HG02852 (cell line): ENCODE measurements at regions not wholly inside any gene's neighbourhood (a gene's known extent, or its start where the extent isn't known, plus 50 kb on each side); places are given as distances from the start of the nearest gene placed in this dataset.
"Not testable (repeated sequence)": the region's sequence is repeated elsewhere in the genome, so short reads cannot be mapped to it uniquely, and the experiment has no call there.

ENCODE experiments used
- ATAC-seq: cut with Tn5 transposase; IDR thresholded peaks from one replicate; pipeline ENCODE4 v1.9.1; 2021; ENCODE audit warnings: mild to moderate bottlenecking, moderate library complexity; ENCODE audit not compliant: unreplicated experiment

GRCh38 chr14:34180434-34180833 lies 229.6 kb upstream of the EGLN3 start:
- no peak for ATAC-seq

DNA sequence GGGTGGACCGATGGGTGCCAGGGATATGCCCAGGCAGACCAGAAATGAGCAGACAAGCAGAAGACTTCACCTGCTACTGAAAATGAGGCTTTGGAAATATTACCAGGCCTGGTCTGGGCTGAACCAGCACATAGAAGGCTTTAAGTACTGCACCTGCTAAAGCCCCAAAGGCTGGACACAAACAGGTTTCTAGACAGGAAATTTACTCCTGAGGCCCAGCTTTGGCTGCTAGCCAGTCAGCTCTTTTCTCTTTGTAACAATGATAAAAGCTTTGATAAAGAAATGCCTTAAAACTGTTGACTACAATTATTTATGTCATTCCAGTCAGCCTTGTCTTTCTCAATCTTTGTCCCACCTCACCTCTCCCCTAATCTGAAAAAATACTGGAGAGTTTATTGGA lies 228.9 kb upstream of the EGLN3 start:
- no peak for ATAC-seq

DNA sequence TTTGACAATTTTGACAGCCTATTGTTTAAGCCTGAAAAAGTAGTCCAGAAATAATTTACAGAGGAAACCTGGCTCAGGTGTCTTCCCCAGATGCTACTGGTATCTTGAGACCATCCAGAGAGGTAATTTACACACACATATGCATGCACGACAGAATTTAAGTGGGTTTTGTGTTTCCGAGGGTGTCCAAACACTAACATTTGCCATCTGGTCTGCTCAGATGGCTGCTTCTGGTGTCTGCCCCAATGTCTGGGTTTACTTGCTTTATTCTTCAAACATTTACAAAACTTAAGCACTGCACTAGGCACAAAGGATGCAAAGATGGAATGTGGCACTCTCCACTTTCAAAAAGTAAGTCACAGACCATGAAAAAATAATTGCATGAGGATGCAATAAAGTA lies 226.6 kb upstream of the EGLN3 start:
- no peak for ATAC-seq

DNA sequence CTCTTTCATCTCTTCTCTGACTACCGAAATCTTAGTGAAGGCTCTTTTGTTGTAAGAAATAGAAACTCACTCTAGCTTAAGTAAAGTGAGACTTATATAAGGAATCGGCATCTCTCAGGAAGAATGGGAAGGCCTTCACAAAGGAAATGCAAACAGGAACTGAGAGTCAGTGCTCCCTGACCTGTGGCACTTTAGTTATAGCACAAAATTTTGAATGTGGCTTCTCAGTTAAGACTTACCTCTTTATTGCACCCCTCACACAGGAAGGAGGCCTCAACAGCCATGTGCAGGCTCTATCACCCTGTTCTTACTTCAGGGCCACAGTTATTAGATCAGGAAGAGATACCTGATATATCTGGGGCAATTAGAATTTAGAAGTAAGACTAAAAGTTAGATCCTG lies 224.7 kb upstream of the EGLN3 start:
- peak; percentile 73 for ATAC-seq

- ATAC-seq: no peak
Measured at GRCh38 chr14:34174973-34175372, 224.1 kb upstream of the EGLN3 start.

GRCh38 chr14:34173916-34174315 lies 223.0 kb upstream of the EGLN3 start:
- no peak for ATAC-seq

DNA sequence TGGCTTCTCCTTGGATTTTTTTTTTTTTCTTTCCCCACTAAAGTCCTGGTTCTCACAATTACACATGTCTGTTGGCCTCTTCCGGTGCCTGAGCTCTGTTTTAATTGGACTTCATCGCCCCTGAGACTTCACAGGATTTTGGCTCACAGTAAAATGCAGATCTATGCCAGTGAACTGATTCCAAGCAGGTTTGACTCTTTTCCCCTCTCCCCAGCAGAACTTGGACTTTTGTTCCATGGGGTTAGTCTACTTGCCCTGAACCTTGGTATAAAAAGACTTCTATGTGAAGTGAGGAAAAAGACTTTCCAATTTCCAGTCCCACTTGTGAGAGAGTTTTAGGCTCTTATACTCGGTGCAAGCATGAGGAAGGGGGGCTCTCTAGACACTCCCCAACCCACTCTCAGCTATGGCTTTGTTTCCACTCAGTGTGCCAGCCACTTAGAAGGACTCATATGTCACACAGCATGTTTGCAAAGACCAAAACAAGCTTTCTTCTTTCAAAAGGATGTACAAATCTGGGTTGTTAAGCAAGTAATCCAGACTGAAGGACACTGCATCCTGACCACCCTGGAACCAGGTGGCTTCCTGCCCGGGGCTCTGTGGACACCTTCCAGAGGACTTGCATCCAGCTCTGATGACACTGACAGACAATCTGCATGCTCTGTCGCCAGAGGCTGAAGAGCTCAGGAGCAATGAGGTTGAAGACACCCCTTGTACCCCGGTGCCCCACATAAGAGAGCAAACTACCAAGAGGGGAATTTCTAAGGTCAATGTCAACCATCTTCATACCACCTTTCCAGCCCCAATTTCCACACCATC lies 221.9 kb upstream of the EGLN3 start:
- no peak for ATAC-seq

DNA sequence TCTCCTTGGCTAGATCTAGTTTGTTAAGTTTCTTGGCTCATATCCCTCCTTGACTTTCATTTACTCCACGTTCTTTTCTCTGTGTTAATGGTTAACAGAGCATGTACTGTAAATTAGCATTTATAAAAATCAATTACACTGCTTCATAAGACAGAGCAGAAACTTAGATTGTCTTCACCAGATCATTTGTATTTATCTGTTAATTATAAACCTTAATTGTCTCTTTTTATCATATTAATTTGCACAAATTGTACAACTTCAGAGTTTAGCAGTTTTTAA lies 221.2 kb upstream of the EGLN3 start:
- ATAC-seq: no peak

DNA sequence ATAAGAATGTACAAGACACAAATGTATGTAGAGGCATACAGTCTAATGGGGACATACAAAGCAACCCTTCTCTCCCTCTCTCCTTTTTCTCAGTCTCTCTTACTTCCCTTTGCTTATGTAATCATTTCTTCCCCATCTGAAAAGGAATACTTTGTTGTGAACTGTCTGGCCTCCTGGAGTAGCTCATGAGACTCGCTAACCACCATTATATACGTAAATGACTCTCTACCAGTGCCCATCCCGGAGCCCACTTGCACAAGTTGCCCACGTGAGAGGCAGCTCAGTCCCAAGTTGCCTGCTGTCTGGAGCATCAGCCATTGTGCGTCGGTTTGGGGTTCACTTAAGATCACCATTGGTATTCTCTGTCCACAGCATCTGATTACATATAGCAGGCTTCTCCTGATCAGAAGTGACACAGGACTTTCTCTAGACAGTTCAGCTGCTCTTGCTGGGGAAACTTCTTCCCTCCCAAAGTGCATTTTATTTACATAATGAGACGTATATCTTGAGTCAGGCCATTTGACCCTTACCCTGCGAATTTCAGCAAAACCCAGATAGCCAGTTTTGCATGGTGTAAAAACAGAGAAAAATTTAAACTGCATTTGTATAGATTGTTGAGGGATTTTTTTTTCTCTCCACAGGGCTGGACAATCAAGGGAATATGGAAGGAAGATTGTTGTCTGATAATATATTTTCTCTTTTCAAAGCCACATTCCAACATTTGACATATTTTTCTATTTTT lies 220.7 kb upstream of the EGLN3 start:
- ATAC-seq: no peak

- ATAC-seq: no peak
Measured at GRCh38 chr14:34170882-34171281, 220.0 kb upstream of the EGLN3 start.

DNA sequence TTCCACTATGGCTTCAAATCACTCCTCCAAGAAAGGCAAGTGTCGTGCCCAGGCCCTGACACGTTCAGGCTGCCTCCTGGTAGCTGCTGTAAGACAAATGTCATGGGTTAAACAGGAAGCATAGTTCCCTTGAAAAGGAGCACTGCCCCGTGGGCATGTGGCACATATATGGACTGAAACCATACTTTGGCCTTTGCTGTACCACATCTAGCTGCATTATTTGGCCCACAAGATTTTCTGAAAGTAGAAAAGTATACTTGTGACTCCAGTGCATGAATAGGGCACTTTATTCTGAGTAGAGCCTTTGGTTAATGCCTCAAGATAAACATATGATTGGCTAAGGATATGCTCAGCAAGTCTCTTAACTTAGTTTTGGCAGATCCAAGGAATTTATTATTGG lies 218.7 kb upstream of the EGLN3 start:
- ATAC-seq: no peak

DNA sequence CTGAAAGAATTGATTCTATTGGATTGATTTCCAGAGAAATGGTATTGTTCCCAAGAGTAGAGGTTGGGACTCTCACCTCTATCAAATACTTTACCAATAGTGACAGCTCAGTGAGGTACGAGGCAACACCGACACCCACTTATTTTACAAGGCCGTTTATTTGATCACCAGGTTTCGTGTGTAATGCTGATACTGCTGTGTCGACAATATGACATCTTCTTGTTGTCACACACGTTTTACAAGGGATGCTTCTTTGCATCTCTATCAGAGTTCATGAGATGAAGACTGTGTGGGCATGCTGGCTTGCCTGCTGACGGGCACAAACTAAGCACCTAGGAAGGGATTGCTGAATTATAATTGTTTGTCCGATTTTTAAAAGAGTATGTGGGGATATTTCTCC lies 217.8 kb upstream of the EGLN3 start:
- ATAC-seq: no peak

DNA sequence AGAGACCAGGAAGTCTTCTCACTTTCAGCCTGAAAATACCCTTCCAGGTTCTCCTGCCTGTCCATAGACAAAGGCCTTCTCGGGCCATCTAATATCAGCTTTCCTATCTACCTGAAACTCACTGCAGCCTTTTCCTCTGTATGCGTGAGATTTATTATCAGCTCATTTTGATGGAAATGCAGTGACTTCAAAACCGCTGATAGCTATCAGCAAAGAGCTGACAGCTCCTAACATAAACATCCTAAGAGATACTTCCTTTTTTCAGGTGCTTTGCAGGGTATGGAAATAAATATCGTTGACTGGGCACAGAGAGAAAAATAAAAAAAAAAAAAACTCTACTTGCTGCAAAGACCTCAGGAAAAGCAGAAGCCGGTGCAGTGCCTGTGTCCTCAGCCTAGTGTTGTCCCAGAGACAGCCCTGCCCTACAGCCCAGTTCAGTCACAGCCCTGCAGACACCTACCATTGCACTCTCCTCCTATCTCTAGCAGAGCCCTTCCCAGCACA lies 215.0 kb upstream of the EGLN3 start:
- ATAC-seq: no peak

GRCh38 chr14:34164162-34164864 lies 213.4 kb upstream of the EGLN3 start:
- no peak for ATAC-seq

DNA sequence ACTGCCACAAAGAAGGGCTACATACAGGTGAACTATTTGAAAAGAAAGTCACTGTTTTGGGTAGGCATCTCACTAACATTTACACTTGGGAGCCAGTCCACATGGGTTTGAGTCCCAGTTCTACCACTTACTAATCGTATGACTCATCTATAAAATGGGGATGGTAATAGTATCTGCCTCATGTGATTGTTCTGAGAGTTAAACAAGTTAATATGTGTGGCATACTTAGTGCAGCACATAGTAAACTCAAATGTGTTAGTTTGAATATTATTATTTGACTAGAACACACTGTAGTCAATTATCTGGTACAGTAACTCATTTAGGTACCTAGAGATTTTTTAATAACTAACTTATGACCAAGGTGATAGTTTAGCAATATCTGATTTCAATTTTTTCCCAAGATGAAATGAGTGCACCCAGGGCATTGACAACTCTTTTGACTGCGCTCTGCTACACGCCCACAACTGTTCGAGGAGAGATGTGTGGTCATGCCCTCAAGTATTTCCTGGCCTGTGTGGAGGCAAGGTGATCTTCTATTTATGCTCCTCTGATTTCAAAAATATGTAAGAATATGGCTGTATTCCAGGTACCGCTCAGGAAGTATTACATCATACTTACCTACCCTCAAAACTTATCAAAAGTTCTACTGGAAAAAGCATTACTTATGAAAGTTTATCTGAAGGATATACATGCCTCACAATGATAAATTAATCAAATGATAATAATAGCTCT lies 210.6 kb upstream of the EGLN3 start:
- ATAC-seq: no peak

GRCh38 chr14:34160619-34161018 lies 209.7 kb upstream of the EGLN3 start:
- ATAC-seq: no peak

DNA sequence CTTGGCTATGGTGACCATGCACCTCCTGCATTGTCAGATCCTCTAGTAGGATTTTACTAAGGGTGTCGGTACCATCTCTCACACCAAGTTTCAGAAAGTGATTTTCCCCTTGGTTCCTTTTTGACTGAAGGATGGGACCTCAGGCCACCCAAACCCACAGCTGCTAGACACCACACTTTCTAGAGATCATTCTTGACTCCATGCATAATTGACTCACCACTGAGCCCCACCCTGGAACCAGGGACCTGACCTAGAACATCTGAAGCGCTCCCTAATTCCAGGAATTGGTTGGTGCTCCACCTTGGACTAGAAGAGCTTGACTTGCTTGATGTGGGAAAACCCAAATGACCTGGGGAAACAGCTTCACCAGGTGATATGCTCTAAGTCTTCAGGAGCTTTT lies 206.8 kb upstream of the EGLN3 start:
- no peak for ATAC-seq

DNA sequence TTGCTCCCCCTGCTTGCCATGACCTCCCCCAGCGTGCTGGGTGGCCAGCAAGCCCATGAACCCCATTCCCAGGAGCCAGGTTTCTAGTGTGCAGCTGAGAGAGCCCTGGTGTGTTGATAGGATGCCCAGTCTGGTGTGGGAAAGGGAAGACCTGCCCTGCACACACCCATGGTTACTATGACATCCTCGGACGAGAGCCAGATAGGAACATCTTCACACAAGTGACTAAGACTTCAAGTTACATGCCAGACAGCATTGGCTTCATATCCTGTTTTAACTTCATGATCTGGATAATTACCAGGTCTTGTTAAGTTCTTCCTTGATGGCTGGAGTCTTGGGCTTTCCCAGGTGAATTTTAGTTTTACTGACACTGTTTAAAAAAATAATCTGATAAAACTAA lies 196.6 kb upstream of the EGLN3 start:
- ATAC-seq: no peak

DNA sequence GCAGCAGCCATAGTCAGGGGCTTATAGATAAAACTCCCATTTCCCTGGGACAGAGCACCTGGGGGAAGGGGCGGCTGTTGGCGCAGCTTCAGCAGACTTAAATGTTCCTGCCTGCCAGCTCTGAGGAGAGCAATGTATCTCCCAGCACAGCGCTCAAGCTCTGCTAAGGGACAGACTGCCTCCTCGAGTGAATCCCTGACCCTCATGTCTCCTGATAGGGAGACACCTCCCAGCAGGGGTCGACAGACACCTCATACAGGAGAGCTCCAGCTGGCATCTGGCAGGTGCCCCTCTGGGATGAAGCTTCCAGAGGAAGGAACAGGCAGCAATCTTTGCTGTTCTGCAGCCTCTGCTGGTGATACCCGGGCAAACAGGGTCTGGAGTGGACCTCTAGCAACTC lies 189.3 kb upstream of the EGLN3 start:
- not testable (repeated sequence) for ATAC-seq

DNA sequence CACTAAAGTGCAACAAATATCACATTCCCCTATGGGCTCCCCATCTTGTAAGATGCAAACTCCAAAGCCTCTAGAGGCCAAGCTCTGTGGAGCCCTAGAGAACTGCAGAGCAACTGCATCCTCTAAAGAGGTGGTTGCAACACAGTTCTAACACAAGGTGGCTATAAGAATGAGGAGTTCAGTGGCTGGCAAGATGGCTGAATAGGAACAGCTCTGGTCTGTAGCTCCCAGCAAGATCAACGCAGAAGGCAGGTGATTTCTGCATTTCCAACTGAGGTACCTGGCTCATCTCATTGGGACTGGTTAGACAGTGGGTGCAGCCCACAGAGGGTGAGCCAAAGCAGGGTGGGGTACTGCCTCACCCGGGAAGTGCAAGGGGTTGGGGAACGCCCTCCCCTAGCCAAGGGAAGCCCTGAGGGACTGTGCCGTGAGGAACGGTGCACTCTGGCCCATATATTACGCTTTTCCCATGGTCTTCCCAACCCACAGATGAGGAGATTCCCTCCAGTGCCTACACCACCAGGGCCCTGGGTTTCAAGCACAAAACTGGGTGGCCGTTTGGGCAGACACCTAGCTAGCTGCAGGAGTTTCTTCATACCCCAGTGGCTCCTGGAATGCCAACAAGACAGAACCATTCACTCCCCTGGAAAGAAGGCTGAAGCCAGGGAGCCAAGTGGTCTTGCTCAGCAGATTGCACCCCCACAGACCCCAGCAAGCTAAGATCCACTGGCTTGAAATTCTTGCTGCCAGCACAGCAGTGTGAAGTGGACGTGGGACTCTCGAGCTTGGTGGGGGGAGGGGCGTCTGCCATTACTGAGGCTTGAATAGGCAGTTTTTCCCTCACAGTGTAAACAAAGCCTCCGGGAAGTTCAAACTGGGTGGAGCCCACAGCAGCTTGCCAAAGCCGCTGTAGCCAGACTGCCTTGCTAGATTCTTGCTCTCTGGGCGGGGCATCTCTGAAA lies 188.6 kb upstream of the EGLN3 start:
- not testable (repeated sequence) for ATAC-seq
